Suprapubic skin (tissue), 4 donors: ENCODE measurements at regions not wholly inside any gene's neighbourhood (a gene's known extent, or its start where the extent isn't known, plus 50 kb on each side); places are given as distances from the start of the nearest gene placed in this dataset.

Experiments
- DNase-seq, 2 donors: peaks; one replicate each; pipeline ENCODE4 v3.0.0-alpha.2; 2019; ENCODE audit warnings: low spot score in 2 of 2
- H3K27ac ChIP-seq: fragments of 200-600 bp; sonication (generic); one replicate; pipeline ENCODE4 v1.5.1; 2019
- H3K27me3 ChIP-seq: fragments of 200-600 bp; sonication (generic); one replicate; pipeline ENCODE4 v1.5.1; 2019
- H3K36me3 ChIP-seq: fragments of 200-600 bp; sonication (generic); one replicate; pipeline ENCODE4 v1.5.1; 2019
- H3K4me1 ChIP-seq: fragments of 200-600 bp; sonication (generic); one replicate; pipeline ENCODE4 v1.5.1; 2019
- H3K4me3 ChIP-seq: fragments of 200-600 bp; sonication (generic); one replicate; pipeline ENCODE4 v1.5.1; 2019; ENCODE audit warnings: mild to moderate bottlenecking
- H3K9me3 ChIP-seq: fragments of 200-600 bp; sonication (generic); one replicate; pipeline ENCODE4 v1.5.1; 2019
- EP300 ChIP-seq: sonication (generic); formaldehyde crosslinking; IDR thresholded peaks from one replicate; pipeline ENCODE4 v1.6.1; 2017; ENCODE audit warnings: antibody characterized with exemption
- POLR2A ChIP-seq, 2 donors: fragments of 450-650 bp; IDR thresholded peaks; one replicate each; pipeline ENCODE4 v1.6.1; 2017; ENCODE audit warnings: antibody characterized with exemption in 2 of 2, mild to moderate bottlenecking in 2 of 2, moderate library complexity in 2 of 2
- POLR2AphosphoS5 ChIP-seq, 3 donors: sonication (generic); formaldehyde crosslinking; IDR thresholded peaks; one replicate each; pipeline ENCODE4 v1.6.1; 2017; ENCODE audit warnings: antibody characterized with exemption in 3 of 3
- WGBS: methylation state at CpG from one replicate; pipeline ENCODE4 v1.1.5; 2018; 5-methylcytosine and 5-hydroxymethylcytosine counted together
- TF ChIP-seq, protein P1 (sequence below), 2 donors: fragments of 200-600 bp in 1 of 2; fragments of 450-650 bp in 1 of 2; sonication (generic) in 1 of 2; IDR thresholded peaks; one replicate each; pipeline ENCODE4 v1.5.1; 2016 to 2019; ENCODE audit warnings: antibody characterized with exemption in 2 of 2, mild to moderate bottlenecking in 1 of 2, moderate library complexity in 1 of 2

DNA sequence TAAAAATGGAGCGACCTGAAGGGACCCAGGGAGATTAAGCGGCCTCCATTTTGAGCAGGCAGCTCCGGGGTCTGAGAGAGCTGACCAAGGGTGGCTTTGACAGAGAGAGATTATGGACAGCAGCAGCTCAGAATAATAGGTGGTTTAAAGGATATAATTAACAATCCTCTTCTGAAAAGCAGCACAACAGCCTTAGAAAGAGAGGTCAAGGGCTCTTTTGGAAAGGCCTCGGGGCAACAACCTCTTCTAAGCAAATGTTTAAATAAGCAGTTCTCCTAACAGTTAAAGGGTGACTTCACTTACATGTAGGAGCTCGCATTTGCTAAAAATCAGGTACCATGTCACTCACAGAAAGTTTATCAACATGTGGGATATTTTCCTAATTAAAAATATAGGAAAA, 87.2 kb upstream of the FRMD6 start:
- 58% methylated on average over 5 of the region's 5 CpGs for WGBS
- no peaks in the 10 kb centered on the region for H3K9me3 ChIP-seq
- no peaks in the 10 kb centered on the region for H3K27me3 ChIP-seq
- H3K36me3 ChIP-seq: no peaks in the 10 kb centered on the region
- TF ChIP-seq EP300: no peak
- TF ChIP-seq POLR2AphosphoS5 (IDR thresholded peaks at IDR 0.05): no peak
- TF ChIP-seq, protein P1, sequence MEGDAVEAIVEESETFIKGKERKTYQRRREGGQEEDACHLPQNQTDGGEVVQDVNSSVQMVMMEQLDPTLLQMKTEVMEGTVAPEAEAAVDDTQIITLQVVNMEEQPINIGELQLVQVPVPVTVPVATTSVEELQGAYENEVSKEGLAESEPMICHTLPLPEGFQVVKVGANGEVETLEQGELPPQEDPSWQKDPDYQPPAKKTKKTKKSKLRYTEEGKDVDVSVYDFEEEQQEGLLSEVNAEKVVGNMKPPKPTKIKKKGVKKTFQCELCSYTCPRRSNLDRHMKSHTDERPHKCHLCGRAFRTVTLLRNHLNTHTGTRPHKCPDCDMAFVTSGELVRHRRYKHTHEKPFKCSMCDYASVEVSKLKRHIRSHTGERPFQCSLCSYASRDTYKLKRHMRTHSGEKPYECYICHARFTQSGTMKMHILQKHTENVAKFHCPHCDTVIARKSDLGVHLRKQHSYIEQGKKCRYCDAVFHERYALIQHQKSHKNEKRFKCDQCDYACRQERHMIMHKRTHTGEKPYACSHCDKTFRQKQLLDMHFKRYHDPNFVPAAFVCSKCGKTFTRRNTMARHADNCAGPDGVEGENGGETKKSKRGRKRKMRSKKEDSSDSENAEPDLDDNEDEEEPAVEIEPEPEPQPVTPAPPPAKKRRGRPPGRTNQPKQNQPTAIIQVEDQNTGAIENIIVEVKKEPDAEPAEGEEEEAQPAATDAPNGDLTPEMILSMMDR (IDR thresholded peaks at IDR 0.05): no peak
- TF ChIP-seq POLR2A (IDR thresholded peaks at IDR 0.05): no peak
- H3K4me1 ChIP-seq: peaks cover 14% of the 10 kb centered on the region
- H3K27ac ChIP-seq: peak overlapping the region; percentile 59
- DNase-seq: no peak
- H3K4me3 ChIP-seq: no peak overlapping the region

DNA sequence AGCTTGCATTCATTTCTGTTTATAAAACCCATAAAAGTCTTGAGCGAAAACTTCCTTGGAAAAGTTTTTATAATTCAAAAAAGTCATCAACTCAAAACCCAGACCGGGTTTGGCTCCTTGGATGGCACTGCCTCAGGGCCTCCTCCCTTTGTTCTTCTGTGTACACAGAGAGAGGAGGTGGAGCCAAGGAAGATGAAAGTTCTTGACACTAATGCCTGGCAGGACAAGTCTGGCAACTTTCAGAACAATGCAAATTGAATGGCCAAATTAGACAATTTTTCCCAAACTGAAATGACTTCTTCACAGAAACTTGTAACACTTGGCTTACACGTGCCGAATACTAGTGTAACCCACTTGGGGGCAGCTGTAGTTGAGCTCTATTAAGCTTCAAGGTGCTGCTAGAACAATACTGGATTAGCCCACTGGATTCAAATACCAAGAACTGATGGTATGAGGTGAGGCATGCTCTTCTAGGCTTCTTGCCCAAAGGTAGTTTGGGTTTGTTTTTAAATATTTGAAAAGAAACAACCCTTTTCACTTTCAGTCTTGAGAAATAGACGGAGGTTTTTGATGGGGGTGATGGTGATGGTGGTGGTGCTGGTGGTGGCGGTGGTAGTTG, 86.6 kb upstream of the FRMD6 start:
- H3K27me3 ChIP-seq: no peaks in the 10 kb centered on the region
- H3K4me3 ChIP-seq: no peak overlapping the region
- TF ChIP-seq, protein P1 (IDR thresholded peaks at IDR 0.05): no peak
- TF ChIP-seq POLR2AphosphoS5 (IDR thresholded peaks at IDR 0.05) (no peak), POLR2A (IDR thresholded peaks at IDR 0.05) (no peak), EP300 (no peak)
- no peaks in the 10 kb centered on the region for H3K36me3 ChIP-seq
- peak overlapping the region; percentile 59 for H3K27ac ChIP-seq
- DNase-seq: no peak
- 44% methylated on average over 5 of the region's 6 CpGs for WGBS
- H3K9me3 ChIP-seq: no peaks in the 10 kb centered on the region
- H3K4me1 ChIP-seq: peaks cover 14% of the 10 kb centered on the region

DNA sequence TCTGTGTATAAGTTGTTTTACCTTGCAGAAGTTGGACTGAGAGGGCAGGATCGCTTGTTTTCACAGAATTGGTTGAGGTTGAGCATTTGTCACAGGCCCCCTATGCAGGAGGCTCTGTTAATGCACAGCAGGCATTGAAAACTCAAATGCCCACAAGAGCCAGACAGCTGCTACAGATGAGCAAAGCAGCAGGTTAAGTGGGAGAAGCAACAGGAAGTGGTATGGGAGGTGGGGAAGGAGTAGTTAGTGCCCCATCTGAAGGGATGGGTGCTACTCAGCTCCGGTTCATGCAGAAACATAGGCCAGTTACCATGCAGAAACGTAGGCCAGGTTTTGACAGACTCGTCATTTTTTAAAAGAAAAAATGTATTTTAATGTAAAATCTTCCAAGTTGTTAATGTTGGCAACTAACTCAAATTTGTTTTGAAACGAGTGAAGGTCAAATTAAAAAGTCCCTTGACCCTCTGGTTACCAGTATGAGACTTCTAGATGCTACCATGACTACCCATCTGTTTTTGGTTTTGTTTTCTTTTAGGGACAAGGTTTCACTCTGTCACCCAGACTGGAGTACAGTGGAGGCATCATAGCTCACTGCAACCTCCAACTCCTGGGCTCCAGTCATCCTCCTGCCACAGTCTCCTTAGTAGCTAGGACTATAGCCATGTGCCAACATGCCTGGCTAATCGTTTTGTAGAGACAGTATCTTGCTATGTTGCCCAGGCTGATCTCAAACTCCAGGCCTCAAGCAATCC, 84.7 kb upstream of the FRMD6 start:
- no peak overlapping the region for H3K4me3 ChIP-seq
- H3K27ac ChIP-seq: no peak overlapping the region
- H3K4me1 ChIP-seq: peaks cover 14% of the 10 kb centered on the region
- H3K9me3 ChIP-seq: no peaks in the 10 kb centered on the region
- no peaks in the 10 kb centered on the region for H3K27me3 ChIP-seq
- H3K36me3 ChIP-seq: no peaks in the 10 kb centered on the region
- WGBS: 59% methylated on average over 6 of the region's 6 CpGs
- TF ChIP-seq POLR2AphosphoS5 (IDR thresholded peaks at IDR 0.05): no peak
- TF ChIP-seq EP300: no peak
- TF ChIP-seq POLR2A (IDR thresholded peaks at IDR 0.05): no peak
- TF ChIP-seq, protein P1 (IDR thresholded peaks at IDR 0.05): no peak
- no peak for DNase-seq

DNA sequence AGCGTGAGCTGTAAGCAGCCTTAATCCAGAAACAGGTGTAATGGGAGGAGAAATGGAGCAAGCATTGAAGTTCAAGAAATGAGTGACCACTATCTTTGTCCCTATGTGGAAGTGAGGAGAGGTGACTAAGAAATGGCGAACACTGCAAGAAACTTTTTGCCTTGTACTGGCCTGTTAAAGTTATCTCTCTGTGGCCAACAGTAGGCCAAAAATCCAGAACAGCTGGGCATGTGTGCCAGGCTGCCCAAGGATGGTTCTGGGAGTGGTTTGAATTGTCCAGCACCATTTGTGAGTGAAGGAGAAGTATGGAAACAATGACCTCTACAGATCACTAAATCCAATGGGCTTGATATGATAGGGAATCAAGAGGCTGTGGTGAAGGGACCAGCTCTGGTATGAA, 83.3 kb upstream of the FRMD6 start:
- TF ChIP-seq EP300 (no peak), POLR2AphosphoS5 (IDR thresholded peaks at IDR 0.05) (no peak), POLR2A (IDR thresholded peaks at IDR 0.05) (no peak)
- TF ChIP-seq, protein P1 (IDR thresholded peaks at IDR 0.05): no peak
- no peak for DNase-seq
- no peaks in the 10 kb centered on the region for H3K9me3 ChIP-seq
- no peak overlapping the region for H3K4me3 ChIP-seq
- WGBS: 82% methylated on average over 2 of the region's 2 CpGs
- H3K27me3 ChIP-seq: no peaks in the 10 kb centered on the region
- peaks cover 13% of the 10 kb centered on the region for H3K4me1 ChIP-seq
- no peaks in the 10 kb centered on the region for H3K36me3 ChIP-seq
- H3K27ac ChIP-seq: no peak overlapping the region

DNA sequence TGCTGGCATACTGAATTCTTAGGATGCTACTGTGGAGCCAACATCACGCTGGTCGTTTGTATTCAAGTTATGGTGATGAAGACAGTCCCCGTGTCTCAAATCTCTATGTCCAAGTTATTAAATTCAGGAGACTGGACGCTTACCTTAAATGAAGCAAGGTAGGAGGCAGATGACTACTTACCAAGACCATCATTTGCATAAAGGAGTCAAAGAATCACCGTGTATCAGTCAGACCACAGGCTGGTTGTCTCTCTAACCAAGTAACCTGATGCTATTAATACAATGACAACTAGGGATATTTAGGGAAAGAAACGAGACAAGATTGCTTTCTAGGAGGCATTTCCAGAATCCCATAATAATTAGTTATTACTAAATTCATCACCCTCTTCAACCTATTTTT, 78.1 kb upstream of the FRMD6 start:
- WGBS: 91% methylated on average over 6 of the region's 6 CpGs
- Histone ChIP-seq H3K27ac (no peak overlapping the region), H3K27me3 (no peaks in the 10 kb centered on the region), H3K36me3 (no peaks in the 10 kb centered on the region), H3K4me3 (no peak overlapping the region), H3K9me3 (no peaks in the 10 kb centered on the region), H3K4me1 (peaks cover 10% of the 10 kb centered on the region)
- TF ChIP-seq POLR2AphosphoS5 (IDR thresholded peaks at IDR 0.05) (no peak), POLR2A (IDR thresholded peaks at IDR 0.05) (no peak), EP300 (no peak)
- TF ChIP-seq, protein P1 (IDR thresholded peaks at IDR 0.05): no peak
- no peak for DNase-seq
